ENCODE measurements at regions not wholly inside any gene's neighbourhood (a gene's known extent, or its start where the extent isn't known, plus 50 kb on each side); places are given as distances from the start of the nearest gene placed in this dataset.

GRCh38 chr9:80503671-80504281, 932.0 kb downstream of the TLE4 start:
- Histone ChIP-seq H3K9ac (replicated peaks in 1 of 4; ENCODE audit: extremely low read depth in 1 of 4, low read depth in 3 of 4, low read length in 3 of 4) (no peak overlapping the region), H3K4ac (replicated peaks; ENCODE audit: insufficient read length, low read depth, low read length) (no peak overlapping the region), H3K79me1 (ENCODE audit: low read depth, low read length) (no peaks in the 10 kb centered on the region), H2AK5ac (ENCODE audit: low read depth, low read length) (no peak overlapping the region), H3K9me3 (ENCODE audit: insufficient read depth in 2 of 2, low read depth in 1 of 2, low read length in 1 of 2) (no peaks in the 10 kb centered on the region), H2BK15ac (ENCODE audit: low read length) (no peak overlapping the region), H3K14ac (ENCODE audit: insufficient read length) (no peak overlapping the region), H3K79me2 (ENCODE audit: control insufficient read depth in 1 of 2, insufficient read depth in 2 of 2, low read length in 2 of 2) (no peaks in the 10 kb centered on the region), H3K36me3 (ENCODE audit: control insufficient read depth in 2 of 4, insufficient read depth in 4 of 4, low read length in 3 of 4) (no peaks in the 10 kb centered on the region), H2BK20ac (ENCODE audit: low read length) (no peak overlapping the region), H2BK120ac (replicated peaks; ENCODE audit: low read depth, low read length) (no peak overlapping the region), H3K56ac (replicated peaks; ENCODE audit: insufficient read length, low read depth, low read length) (no peak overlapping the region), H3K4me3 (ENCODE audit: extremely low read depth in 1 of 4, insufficient read depth in 2 of 4, low read depth in 3 of 4, low read length in 4 of 4) (no peak overlapping the region), H3K18ac (ENCODE audit: extremely low read depth, low read length) (no peak overlapping the region), H3K27me3 (replicated peaks in 1 of 4; ENCODE audit: control insufficient read depth in 3 of 4, extremely low read depth in 1 of 4, insufficient read depth in 3 of 4, low read length in 3 of 4) (no peaks in the 10 kb centered on the region), H3K23me2 (ENCODE audit: low read depth, low read length) (no peaks in the 10 kb centered on the region), H4K8ac (ENCODE audit: extremely low read depth, insufficient read depth, low read length) (no peak overlapping the region), H3K4me2 (ENCODE audit: insufficient read depth in 1 of 2, low read depth in 2 of 2, low read length in 2 of 2) (no peak overlapping the region), H2AFZ (ENCODE audit: low read length) (no peak overlapping the region), H2BK5ac (ENCODE audit: low read depth, low read length) (no peak overlapping the region), H4K5ac (ENCODE audit: insufficient read length, low read depth, low read length) (no peak overlapping the region), H4K91ac (replicated peaks; ENCODE audit: insufficient read length, low read length) (no peak overlapping the region), H2BK12ac (ENCODE audit: low read depth, low read length) (no peak overlapping the region), H3K27ac (ENCODE audit: low read depth, low read length) (no peak overlapping the region), H3K23ac (ENCODE audit: insufficient read length) (no peak overlapping the region), H4K20me1 (replicated peaks in 1 of 2; ENCODE audit: control insufficient read depth in 1 of 2, insufficient read depth in 2 of 2, low read length in 2 of 2) (no peaks in the 10 kb centered on the region), H3K4me1 (replicated peaks in 1 of 4; ENCODE audit: control insufficient read depth in 3 of 4, insufficient read depth in 4 of 4, low read length in 3 of 4) (no peaks in the 10 kb centered on the region; a peak in 1 of 7 replicates)
- DNase-seq (ENCODE audit: low read depth in 1 of 2, low spot score in 2 of 2) (no peak), FAIRE-seq (no peak)
- 82% methylated on average over 2 of the region's 2 CpGs; no CpG with 5 or more reads in 1 of the 2 experiments for WGBS, 2 experiments (ENCODE audit: extremely low coverage in 1 of 2, insufficient coverage in 1 of 2, insufficient read length in 1 of 2, insufficient replicate concordance in 2 of 2, low coverage in 1 of 2, low lambda C conversion rate in 2 of 2, missing lambda C conversion rate in 1 of 2)
- CTCF ChIA-PET (ENCODE audit: partially characterized antibody): interaction anchor here (0.9 to 1.1 kb wide), 2 partner anchors 8 to 204 kb away, joined by 3 to 4 read pairs; no protein-coding TSS in a partner anchor
- no peak for TF ChIP-seq BRCA1 (IDR thresholded peaks at IDR 0.05; ENCODE audit: low read depth, low read length)
- TF ChIP-seq PHF8 (conservative IDR thresholded peaks at IDR 0.05; ENCODE audit: low read depth, low read length): no peak
- no peak for TF ChIP-seq HDAC2 (IDR thresholded peaks at IDR 0.05; ENCODE audit: borderline replicate concordance in 1 of 2, low read depth in 2 of 2, low read length in 2 of 2)
- TF ChIP-seq SP1 (IDR thresholded peaks at IDR 0.05; ENCODE audit: low read depth, low read length): no peak
- TF ChIP-seq SIRT6 (IDR thresholded peaks at IDR 0.05; ENCODE audit: low read length): no peak
- no peak for TF ChIP-seq POU5F1 (IDR thresholded peaks at IDR 0.05; ENCODE audit: low read depth, low read length)
- no peak for TF ChIP-seq TAF7 (optimal IDR thresholded peaks at IDR 0.05; ENCODE audit: borderline replicate concordance, low read depth, low read length)
- no peak for TF ChIP-seq SP2 (IDR thresholded peaks at IDR 0.05; ENCODE audit: low read length)
- TF ChIP-seq RBBP5 (IDR thresholded peaks at IDR 0.05; ENCODE audit: borderline replicate concordance, low read depth, low read length): no peak
- TF ChIP-seq, protein P1, sequence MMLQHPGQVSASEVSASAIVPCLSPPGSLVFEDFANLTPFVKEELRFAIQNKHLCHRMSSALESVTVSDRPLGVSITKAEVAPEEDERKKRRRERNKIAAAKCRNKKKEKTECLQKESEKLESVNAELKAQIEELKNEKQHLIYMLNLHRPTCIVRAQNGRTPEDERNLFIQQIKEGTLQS (IDR thresholded peaks at IDR 0.05; ENCODE audit: insufficient read depth, low read depth, low read length): no peak
- POLR2A ChIA-PET (ENCODE audit: partially characterized antibody): no interaction called here
